Activated CD4-positive, alpha-beta T cell treated with anti-CD3 and anti-CD28 coated beads for 36 hours (primary cell): ENCODE measurements at regions not wholly inside any gene's neighbourhood (a gene's known extent, or its start where the extent isn't known, plus 50 kb on each side); places are given as distances from the start of the nearest gene placed in this dataset.

Experiments
- ATAC-seq: fragments of 200-7000 bp; cut with Tn5 transposase; one replicate; pipeline ENCODE4 v1.10.0; 2021; ENCODE audit warnings: mild to moderate bottlenecking, moderate library complexity
- CTCF ChIA-PET: fragments of 350-600 bp; sonication (Branson Sonifier 250); formaldehyde crosslinking; loops from one replicate; lab custom pipeline; 2021; ENCODE audit warnings: antibody characterized with exemption; lab: Charles Lee
- POLR2A ChIA-PET: fragments of 350-600 bp; sonication (Branson Sonifier 250); formaldehyde crosslinking; loops from one replicate; lab custom pipeline; 2021; ENCODE audit warnings: antibody characterized with exemption, inconsistent platforms; lab: Charles Lee
- DNase-seq: peaks from one replicate; pipeline ENCODE4 v3.0.0-alpha.2; 2020
- H3K27ac Mint-ChIP-seq: one replicate; pipeline ENCODE4 v1.8.0; 2021; ENCODE audit warnings: mixed read lengths
- H3K27me3 Mint-ChIP-seq: one replicate; pipeline ENCODE4 v1.8.0; 2021; ENCODE audit warnings: mixed read lengths
- H3K36me3 Mint-ChIP-seq: one replicate; pipeline ENCODE4 v1.8.0; 2021; ENCODE audit warnings: low read depth, mixed read lengths
- H3K4me1 Mint-ChIP-seq: one replicate; pipeline ENCODE4 v1.8.0; 2021; ENCODE audit warnings: mixed read lengths
- H3K4me3 Mint-ChIP-seq: one replicate; pipeline ENCODE4 v1.8.0; 2021; ENCODE audit warnings: mild to moderate bottlenecking, moderate library complexity, mixed read lengths
- H3K9me3 Mint-ChIP-seq: one replicate; pipeline ENCODE4 v1.8.0; 2021; ENCODE audit warnings: low read depth, mixed read lengths
- intact Hi-C, 2 experiments: fragments of 100-400 bp; cut with DNase I in 1 of 2; cut with micrococcal nuclease in 1 of 2; formaldehyde crosslinking; loops; one replicate each; pipeline versions ENCODE4 v1.14.2 to v1.15.1; 2022 to 2024; cut with DNase I, micrococcal nuclease

- Mint-ChIP-seq H3K4me1 (peaks cover 6% of the 10 kb centered on the region), H3K36me3 (no peaks in the 10 kb centered on the region), H3K4me3 (no peak overlapping the region), H3K27me3 (peaks cover 12% of the 10 kb centered on the region), H3K27ac (no peak overlapping the region), H3K9me3 (peaks cover 3% of the 10 kb centered on the region)
- DNase-seq: no peak
- ChIA-PET POLR2A (interaction anchor here (0.6 kb wide), 1 partner anchor 463 kb away, joined by 3 read pairs; the partner anchor contains the start of gene TLE3), CTCF (no interaction called here)
- intact Hi-C loops: no loop called here
- no peak for ATAC-seq
Measured at GRCh38 chr15:69634860-69635259, 182.2 kb downstream of the RPLP1 start.

DNA sequence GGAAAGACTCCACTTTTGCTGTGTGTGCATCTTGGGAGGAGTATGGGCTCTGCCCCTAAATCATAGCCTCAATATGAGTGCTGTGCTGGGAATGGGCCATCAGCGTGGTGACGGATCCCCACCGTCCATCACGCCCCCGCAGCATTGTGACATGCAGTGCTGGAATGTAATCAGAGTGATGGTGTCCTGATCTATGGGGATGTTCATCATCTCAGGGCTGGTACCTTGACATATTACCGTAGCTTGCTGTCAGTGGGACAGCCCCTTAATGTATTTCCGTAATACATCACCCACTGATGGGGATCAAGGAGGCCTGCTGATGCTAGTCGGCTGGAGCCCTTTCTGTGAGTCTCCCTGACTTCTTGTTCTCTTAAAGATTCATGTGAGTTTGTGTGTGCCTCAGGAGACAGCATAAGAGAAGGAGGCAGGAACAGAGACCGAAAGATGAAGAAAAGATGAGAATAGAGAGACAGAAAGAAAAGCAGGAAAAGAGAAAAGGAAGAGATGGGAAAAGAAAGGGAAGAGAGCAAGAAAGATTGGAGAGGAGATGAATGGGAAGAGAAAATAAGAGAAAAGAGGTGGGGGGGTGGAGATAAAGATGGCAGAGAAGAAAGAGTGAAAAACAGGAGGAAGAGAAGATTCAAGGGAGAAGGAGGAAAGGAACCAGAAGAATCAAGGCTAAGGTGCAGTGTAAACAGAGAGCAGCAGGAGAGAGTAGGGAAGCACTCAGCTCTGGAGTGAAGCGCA, 183.7 kb downstream of the RPLP1 start:
- H3K27me3 Mint-ChIP-seq: peaks cover 7% of the 10 kb centered on the region
- DNase-seq: no peak
- H3K4me3 Mint-ChIP-seq: no peak overlapping the region
- CTCF ChIA-PET: no interaction called here
- no peaks in the 10 kb centered on the region for H3K4me1 Mint-ChIP-seq
- H3K9me3 Mint-ChIP-seq: peaks cover 11% of the 10 kb centered on the region
- H3K27ac Mint-ChIP-seq: no peak overlapping the region
- intact Hi-C loops: no loop called here
- POLR2A ChIA-PET: no interaction called here
- peaks cover 3% of the 10 kb centered on the region for H3K36me3 Mint-ChIP-seq
- ATAC-seq: no peak

GRCh38 chr15:69637818-69638217, 185.2 kb downstream of the RPLP1 start:
- no peak for DNase-seq
- H3K27ac Mint-ChIP-seq: no peak overlapping the region
- H3K4me3 Mint-ChIP-seq: no peak overlapping the region
- no peak for ATAC-seq
- peaks cover 17% of the 10 kb centered on the region for H3K9me3 Mint-ChIP-seq
- no peaks in the 10 kb centered on the region for H3K4me1 Mint-ChIP-seq
- ChIA-PET CTCF (no interaction called here), POLR2A (interaction anchor here (0.6 kb wide), 1 partner anchor 162 kb away, joined by 3 read pairs; no protein-coding TSS in a partner anchor)
- intact Hi-C loops: no loop called here
- H3K36me3 Mint-ChIP-seq: peaks cover 3% of the 10 kb centered on the region
- peaks cover 3% of the 10 kb centered on the region for H3K27me3 Mint-ChIP-seq

DNA sequence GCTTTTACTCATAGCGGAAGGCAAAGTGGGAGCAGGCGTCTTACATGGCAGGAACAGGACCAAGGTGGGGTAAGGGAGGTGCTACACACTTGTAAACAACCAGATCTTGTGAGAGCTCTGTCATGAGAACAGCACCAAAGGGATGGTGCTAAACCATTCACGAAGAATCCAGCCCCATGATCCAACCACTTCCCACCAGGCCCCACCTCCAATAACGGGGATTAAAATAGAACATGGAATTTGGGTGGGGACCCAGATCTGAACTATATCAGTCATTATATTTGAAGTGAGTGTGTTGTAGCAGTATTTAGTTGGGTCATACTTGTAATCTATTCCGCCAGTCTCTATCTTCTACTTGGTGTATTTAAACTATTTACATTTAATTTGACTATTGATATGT, 190.9 kb downstream of the RPLP1 start:
- Mint-ChIP-seq H3K4me1 (no peaks in the 10 kb centered on the region), H3K36me3 (peaks cover 3% of the 10 kb centered on the region), H3K27me3 (no peaks in the 10 kb centered on the region), H3K4me3 (no peak overlapping the region), H3K9me3 (peaks cover 15% of the 10 kb centered on the region), H3K27ac (no peak overlapping the region)
- POLR2A ChIA-PET: no interaction called here
- CTCF ChIA-PET: interaction anchor here (0.6 kb wide), 1 partner anchor 52 kb away, joined by 3 read pairs; no protein-coding TSS in a partner anchor
- intact Hi-C loops: no loop called here
- no peak for ATAC-seq
- DNase-seq: no peak

DNA sequence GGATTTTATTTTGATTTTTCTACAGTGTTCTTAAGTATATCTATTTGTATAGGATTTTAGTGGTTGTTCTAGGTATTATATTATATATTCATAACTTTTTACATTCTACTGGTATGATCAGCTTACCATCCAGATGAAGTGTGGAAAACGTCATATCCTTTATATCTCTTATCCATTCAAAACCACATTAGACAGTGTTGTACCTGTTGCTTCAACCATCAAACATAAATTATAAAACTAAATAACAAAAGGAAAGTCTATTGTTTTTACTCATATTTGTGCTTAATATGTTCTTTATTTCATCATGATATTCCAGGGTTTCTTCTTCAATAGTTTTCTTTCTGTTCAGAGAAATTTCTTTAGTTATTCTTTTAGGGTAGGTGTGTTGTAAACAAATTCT, 191.4 kb downstream of the RPLP1 start:
- ChIA-PET POLR2A (no interaction called here), CTCF (no interaction called here)
- Mint-ChIP-seq H3K27me3 (no peaks in the 10 kb centered on the region), H3K27ac (no peak overlapping the region), H3K36me3 (peaks cover 3% of the 10 kb centered on the region), H3K4me1 (no peaks in the 10 kb centered on the region), H3K4me3 (no peak overlapping the region), H3K9me3 (peaks cover 15% of the 10 kb centered on the region)
- DNase-seq: no peak
- ATAC-seq: no peak
- intact Hi-C loops: no loop called here

- intact Hi-C loops: no loop called here
- H3K4me1 Mint-ChIP-seq: no peaks in the 10 kb centered on the region
- H3K27me3 Mint-ChIP-seq: no peaks in the 10 kb centered on the region
- ChIA-PET POLR2A (no interaction called here), CTCF (no interaction called here)
- peaks cover 3% of the 10 kb centered on the region for H3K36me3 Mint-ChIP-seq
- ATAC-seq: no peak
- H3K9me3 Mint-ChIP-seq: peaks cover 14% of the 10 kb centered on the region
- no peak for DNase-seq
- no peak overlapping the region for H3K27ac Mint-ChIP-seq
- no peak overlapping the region for H3K4me3 Mint-ChIP-seq
Measured at GRCh38 chr15:69644876-69645275, 192.3 kb downstream of the RPLP1 start.

GRCh38 chr15:69647142-69647513, 194.5 kb downstream of the RPLP1 start:
- Mint-ChIP-seq H3K27ac (no peak overlapping the region), H3K36me3 (no peaks in the 10 kb centered on the region), H3K4me3 (no peak overlapping the region), H3K4me1 (no peaks in the 10 kb centered on the region), H3K27me3 (no peaks in the 10 kb centered on the region), H3K9me3 (no peaks in the 10 kb centered on the region)
- DNase-seq (no peak), ATAC-seq (no peak)
- ChIA-PET CTCF (no interaction called here), POLR2A (no interaction called here)
- intact Hi-C loops: no loop called here

- H3K4me3 Mint-ChIP-seq: no peak overlapping the region
Measured at GRCh38 chr15:69648212-69648611, 195.6 kb downstream of the RPLP1 start.

GRCh38 chr15:69648775-69649735, 196.4 kb downstream of the RPLP1 start:
- ChIA-PET POLR2A (no interaction called here), CTCF (no interaction called here)
- Mint-ChIP-seq H3K27ac (no peak overlapping the region), H3K27me3 (no peaks in the 10 kb centered on the region), H3K4me1 (no peaks in the 10 kb centered on the region), H3K36me3 (no peaks in the 10 kb centered on the region), H3K4me3 (no peak overlapping the region), H3K9me3 (no peaks in the 10 kb centered on the region)
- intact Hi-C loops: no loop called here
- DNase-seq: no peak
- no peak for ATAC-seq

More at GRCh38 chr15:69648212-69648611, 195.6 kb downstream of the RPLP1 start:
- ChIA-PET POLR2A (no interaction called here), CTCF (no interaction called here)
- intact Hi-C loops: no loop called here
- no peaks in the 10 kb centered on the region for H3K36me3 Mint-ChIP-seq
- DNase-seq (no peak), ATAC-seq (no peak)
- H3K9me3 Mint-ChIP-seq: no peaks in the 10 kb centered on the region
- H3K4me1 Mint-ChIP-seq: no peaks in the 10 kb centered on the region
- no peak overlapping the region for H3K27ac Mint-ChIP-seq
- H3K27me3 Mint-ChIP-seq: no peaks in the 10 kb centered on the region

DNA sequence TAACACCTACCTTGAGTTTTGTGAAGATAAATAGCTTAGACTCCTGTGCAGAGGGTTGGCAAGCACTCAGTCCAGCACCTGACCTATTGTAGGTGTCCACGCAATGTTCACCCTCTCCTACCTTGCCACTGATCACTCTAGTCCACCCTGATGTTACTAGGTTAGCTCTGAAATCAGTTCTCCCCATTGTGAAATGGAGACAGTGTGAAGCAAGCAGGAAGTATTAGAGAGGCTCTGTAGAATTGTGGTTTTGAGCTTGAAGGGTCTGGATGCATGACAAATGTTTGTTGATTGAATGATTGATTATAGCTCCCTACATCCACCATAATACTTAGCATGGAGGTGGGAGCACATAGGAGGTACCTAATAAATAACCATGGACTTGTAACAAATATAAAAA, 199.7 kb downstream of the RPLP1 start:
- CTCF ChIA-PET: interaction anchor here (0.5 to 0.6 kb wide), 2 partner anchors 49 to 219 kb away, joined by 3 read pairs; no protein-coding TSS in a partner anchor
- Mint-ChIP-seq H3K27ac (no peak overlapping the region), H3K27me3 (peaks cover 3% of the 10 kb centered on the region), H3K36me3 (no peaks in the 10 kb centered on the region), H3K4me3 (no peak overlapping the region), H3K4me1 (no peaks in the 10 kb centered on the region), H3K9me3 (no peaks in the 10 kb centered on the region)
- ATAC-seq (no peak), DNase-seq (no peak)
- intact Hi-C loops: no loop called here
- POLR2A ChIA-PET: no interaction called here

DNA sequence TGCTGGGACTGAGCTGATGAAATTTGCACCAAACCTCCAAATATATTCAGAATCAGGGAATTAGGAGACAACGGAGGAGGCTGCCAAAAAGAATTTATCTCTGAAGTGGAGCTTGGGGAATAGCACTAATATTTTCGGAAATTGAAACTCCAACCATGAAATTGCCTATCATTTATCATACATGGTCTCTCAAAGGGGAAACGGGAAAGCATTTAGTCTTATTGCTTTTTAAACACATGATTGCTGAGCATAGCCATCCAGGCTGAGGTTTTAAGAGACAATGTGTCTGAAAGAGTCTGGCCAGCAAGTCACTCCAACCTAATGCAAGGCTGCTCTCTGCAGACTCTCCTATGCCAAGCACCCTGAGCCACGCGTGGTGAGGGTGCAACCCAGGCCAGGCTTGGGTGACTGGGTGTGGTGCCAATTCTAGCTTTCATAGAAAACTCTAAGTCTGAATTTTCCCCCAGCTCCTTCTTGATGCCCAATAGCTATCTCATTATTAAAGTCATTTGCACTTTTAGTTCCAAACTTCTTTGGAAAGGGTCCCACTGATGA, 200.2 kb downstream of the RPLP1 start:
- ATAC-seq (no peak), DNase-seq (no peak)
- H3K36me3 Mint-ChIP-seq: no peaks in the 10 kb centered on the region
- H3K9me3 Mint-ChIP-seq: no peaks in the 10 kb centered on the region
- intact Hi-C loops: no loop called here
- no peaks in the 10 kb centered on the region for H3K4me1 Mint-ChIP-seq
- H3K4me3 Mint-ChIP-seq: no peak overlapping the region
- H3K27me3 Mint-ChIP-seq: peaks cover 4% of the 10 kb centered on the region
- ChIA-PET CTCF (interaction anchor here (0.5 to 0.8 kb wide), 3 partner anchors 49 to 352 kb away, joined by 3 read pairs; no protein-coding TSS in a partner anchor), POLR2A (interaction anchor here (0.6 kb wide), 1 partner anchor 191 kb away, joined by 6 read pairs; no protein-coding TSS in a partner anchor)
- H3K27ac Mint-ChIP-seq: no peak overlapping the region
